Endodermal cell (in vitro differentiated cells): ENCODE measurements at regions not wholly inside any gene's neighbourhood (a gene's known extent, or its start where the extent isn't known, plus 50 kb on each side); places are given as distances from the start of the nearest gene placed in this dataset.

Experiments used
- DNase-seq: peaks from one replicate; pipeline ENCODE4 v3.0.0-alpha.2; 2017
- H3K27ac ChIP-seq: 2 replicates; pipeline ENCODE4 v1.5.1; 2013; ENCODE audit warnings: mild to moderate bottlenecking, low read depth, low read length, moderate library complexity
- H3K27me3 ChIP-seq: 2 replicates; pipeline ENCODE4 v1.6.1; 2013; ENCODE audit warnings: mild to moderate bottlenecking, low read length, moderate library complexity; ENCODE audit not compliant: insufficient read depth, control insufficient read depth, poor library complexity, severe bottlenecking
- H3K36me3 ChIP-seq: 2 replicates; pipeline ENCODE4 v1.7.0; 2013; ENCODE audit warnings: mild to moderate bottlenecking, low read length, moderate library complexity; ENCODE audit not compliant: control insufficient read depth, insufficient read depth
- H3K4me1 ChIP-seq: one replicate; pipeline ENCODE4 v1.7.0; 2013; ENCODE audit warnings: low read length; ENCODE audit not compliant: control insufficient read depth, insufficient read depth
- H3K4me3 ChIP-seq: 2 replicates; pipeline ENCODE4 v1.5.1; 2013; ENCODE audit warnings: mild to moderate bottlenecking, low read length, moderate library complexity
- H3K9ac ChIP-seq: 2 replicates; pipeline ENCODE4 v1.6.1; 2013; ENCODE audit warnings: mild to moderate bottlenecking, low read length, moderate library complexity; ENCODE audit not compliant: poor library complexity, severe bottlenecking; ENCODE audit errors: extremely low read depth
- H3K9me3 ChIP-seq: 2 replicates; pipeline ENCODE4 v1.6.1; 2013; ENCODE audit warnings: mild to moderate bottlenecking, low read length, moderate library complexity; ENCODE audit not compliant: control insufficient read depth
- H3K27ac Mint-ChIP-seq: 2 replicates; pipeline ENCODE4 v1.8.0; 2020; ENCODE audit warnings: mixed read lengths
- H3K27me3 Mint-ChIP-seq: 2 replicates; pipeline ENCODE4 v1.8.0; 2021; ENCODE audit warnings: mild to moderate bottlenecking, mixed read lengths; ENCODE audit not compliant: insufficient read depth
- H3K36me3 Mint-ChIP-seq: 2 replicates; pipeline ENCODE4 v1.8.0; 2020; ENCODE audit warnings: low read depth, mixed read lengths
- H3K4me1 Mint-ChIP-seq: 2 replicates; pipeline ENCODE4 v1.8.0; 2020; ENCODE audit warnings: mixed read lengths
- H3K4me3 Mint-ChIP-seq: 2 replicates; pipeline ENCODE4 v1.8.0; 2020; ENCODE audit warnings: mild to moderate bottlenecking, moderate library complexity, mixed read lengths
- H3K9me3 Mint-ChIP-seq: 2 replicates; pipeline ENCODE4 v1.8.0; 2020; ENCODE audit warnings: mild to moderate bottlenecking, mixed read lengths
- WGBS, 2 experiments: methylation state at CpG; one replicate each; pipeline versions ENCODE4 v1.1.5 to v1.1.7; 2013; ENCODE audit warnings: missing lambda C conversion rate in 2 of 2, mixed read lengths in 1 of 2; ENCODE audit not compliant: insufficient coverage in 1 of 2, insufficient read length in 1 of 2; 5-methylcytosine and 5-hydroxymethylcytosine counted together
- TF ChIP-seq, protein P1 (sequence below): fragments of 200-600 bp; sonication (generic); conservative IDR thresholded peaks from 2 replicates; pipeline ENCODE4 v1.5.0; 2021; ENCODE audit warnings: antibody characterized with exemption, mild to moderate bottlenecking

DNA sequence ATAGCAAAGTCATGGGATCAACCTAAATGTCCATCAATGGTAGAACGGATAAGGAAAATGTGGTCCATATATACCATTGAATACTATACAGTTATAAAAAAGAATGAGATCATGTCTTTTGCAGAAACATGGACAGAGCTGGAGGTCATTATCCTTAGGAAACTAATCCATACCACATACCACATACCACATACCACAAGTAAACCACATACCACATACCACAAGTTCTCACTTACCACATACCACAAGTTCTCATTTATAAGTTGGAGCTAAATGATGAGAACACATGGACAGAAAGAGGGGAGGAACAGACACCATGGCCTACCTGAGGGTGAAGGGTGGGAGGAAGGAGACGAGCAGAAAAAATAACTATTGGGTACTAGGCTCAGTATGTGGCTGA is 154.6 kb upstream of the GHR start:
- Histone ChIP-seq H3K9ac (no peak overlapping the region), H3K27me3 (no peaks in the 10 kb centered on the region), H3K36me3 (no peaks in the 10 kb centered on the region), H3K4me1 (no peaks in the 10 kb centered on the region), H3K27ac (no peak overlapping the region), H3K9me3 (no peaks in the 10 kb centered on the region), H3K4me3 (no peak overlapping the region)
- TF ChIP-seq, protein P1, sequence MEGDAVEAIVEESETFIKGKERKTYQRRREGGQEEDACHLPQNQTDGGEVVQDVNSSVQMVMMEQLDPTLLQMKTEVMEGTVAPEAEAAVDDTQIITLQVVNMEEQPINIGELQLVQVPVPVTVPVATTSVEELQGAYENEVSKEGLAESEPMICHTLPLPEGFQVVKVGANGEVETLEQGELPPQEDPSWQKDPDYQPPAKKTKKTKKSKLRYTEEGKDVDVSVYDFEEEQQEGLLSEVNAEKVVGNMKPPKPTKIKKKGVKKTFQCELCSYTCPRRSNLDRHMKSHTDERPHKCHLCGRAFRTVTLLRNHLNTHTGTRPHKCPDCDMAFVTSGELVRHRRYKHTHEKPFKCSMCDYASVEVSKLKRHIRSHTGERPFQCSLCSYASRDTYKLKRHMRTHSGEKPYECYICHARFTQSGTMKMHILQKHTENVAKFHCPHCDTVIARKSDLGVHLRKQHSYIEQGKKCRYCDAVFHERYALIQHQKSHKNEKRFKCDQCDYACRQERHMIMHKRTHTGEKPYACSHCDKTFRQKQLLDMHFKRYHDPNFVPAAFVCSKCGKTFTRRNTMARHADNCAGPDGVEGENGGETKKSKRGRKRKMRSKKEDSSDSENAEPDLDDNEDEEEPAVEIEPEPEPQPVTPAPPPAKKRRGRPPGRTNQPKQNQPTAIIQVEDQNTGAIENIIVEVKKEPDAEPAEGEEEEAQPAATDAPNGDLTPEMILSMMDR, result no peak
- H3K9me3 Mint-ChIP-seq, result peaks cover 6% of the 10 kb centered on the region
- no peaks in the 10 kb centered on the region for H3K36me3 Mint-ChIP-seq
- no peak overlapping the region for H3K4me3 Mint-ChIP-seq
- no peaks in the 10 kb centered on the region for H3K4me1 Mint-ChIP-seq
- no peaks in the 10 kb centered on the region for H3K27me3 Mint-ChIP-seq
- H3K27ac Mint-ChIP-seq, result no peak overlapping the region
- DNase-seq, result no peak
- 80 to 86% methylated on average over 1 to 2 of the region's 2 CpGs for WGBS, 2 experiments

DNA sequence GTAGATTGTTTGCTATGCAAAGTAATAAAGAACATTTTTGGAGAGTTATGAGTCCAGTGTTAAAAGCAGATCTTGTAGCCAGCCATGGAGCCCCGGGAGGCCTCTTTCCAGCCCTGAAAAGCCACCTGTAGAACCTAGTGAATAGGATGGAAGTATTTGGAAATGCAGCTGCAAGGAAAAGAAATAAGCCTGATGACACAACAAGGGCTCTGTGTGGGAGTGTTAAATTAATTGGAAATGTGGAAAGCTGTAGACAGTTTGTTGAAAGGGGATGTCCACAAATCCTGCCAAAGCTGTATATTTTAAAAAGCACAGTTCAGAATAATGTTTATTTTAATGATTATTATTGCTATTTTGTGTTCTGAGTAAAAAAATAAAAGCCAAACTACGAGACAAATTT is 152.5 kb upstream of the GHR start:
- Mint-ChIP-seq H3K4me1 (no peaks in the 10 kb centered on the region), H3K27me3 (no peaks in the 10 kb centered on the region), H3K9me3 (no peaks in the 10 kb centered on the region), H3K4me3 (no peak overlapping the region), H3K36me3 (no peaks in the 10 kb centered on the region), H3K27ac (no peak overlapping the region)
- H3K27me3 ChIP-seq, result no peaks in the 10 kb centered on the region
- H3K9ac ChIP-seq, result no peak overlapping the region
- no peak overlapping the region for H3K27ac ChIP-seq
- H3K9me3 ChIP-seq, result no peaks in the 10 kb centered on the region
- no peak for DNase-seq
- H3K4me3 ChIP-seq, result no peak overlapping the region
- H3K4me1 ChIP-seq, result no peaks in the 10 kb centered on the region
- no peaks in the 10 kb centered on the region for H3K36me3 ChIP-seq
- WGBS, 2 experiments, result 69 to 82% methylated on average over 1 to 2 of the region's 2 CpGs
- TF ChIP-seq, protein P1, result no peak

DNA sequence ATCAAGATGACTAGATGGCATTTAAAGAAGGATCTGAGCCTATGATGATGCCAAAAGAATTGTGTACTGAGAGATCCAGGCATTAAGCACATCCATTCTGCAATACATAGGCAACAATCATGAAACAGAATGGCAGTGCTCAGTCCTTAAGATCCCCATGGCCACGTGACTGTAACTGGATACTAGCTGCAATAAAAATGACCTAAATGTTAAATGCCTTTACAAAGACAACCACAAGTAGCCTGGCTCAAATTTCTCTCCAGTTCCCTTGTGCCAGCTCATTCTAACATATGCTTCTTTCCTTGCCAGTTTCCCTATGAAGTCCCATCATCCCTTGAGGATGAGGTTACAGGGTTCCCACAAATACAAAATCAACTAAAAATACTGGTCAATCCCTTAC is 148.3 kb upstream of the GHR start:
- no peak overlapping the region for H3K27ac Mint-ChIP-seq
- no peaks in the 10 kb centered on the region for H3K9me3 Mint-ChIP-seq
- TF ChIP-seq, protein P1, result no peak
- no peak overlapping the region for H3K4me3 Mint-ChIP-seq
- Histone ChIP-seq H3K27me3 (no peaks in the 10 kb centered on the region), H3K9ac (no peak overlapping the region), H3K9me3 (no peaks in the 10 kb centered on the region), H3K4me1 (peaks cover 5% of the 10 kb centered on the region), H3K27ac (no peak overlapping the region), H3K4me3 (no peak overlapping the region), H3K36me3 (no peaks in the 10 kb centered on the region)
- H3K4me1 Mint-ChIP-seq, result peaks cover 11% of the 10 kb centered on the region
- DNase-seq, result no peak
- no peaks in the 10 kb centered on the region for H3K36me3 Mint-ChIP-seq
- H3K27me3 Mint-ChIP-seq, result no peaks in the 10 kb centered on the region
- WGBS, 2 experiments, result 77% methylated on average over 1 of the region's 1 CpG; no CpG with 5 or more reads in 1 of the 2 experiments
